ENCODE measurements at regions not wholly inside any gene's neighbourhood (a gene's known extent, or its start where the extent isn't known, plus 50 kb on each side); places are given as distances from the start of the nearest gene placed in this dataset.

GRCh38 chr14:22462923-22463322, 126.1 kb downstream of the DAD1 start:
- DNase-seq = no peak
- intact Hi-C loops (cut with DNase I) = no loop called here
- no peak for TF ChIP-seq POLR2A (IDR thresholded peaks at IDR 0.05)
- TF ChIP-seq, protein P1, sequence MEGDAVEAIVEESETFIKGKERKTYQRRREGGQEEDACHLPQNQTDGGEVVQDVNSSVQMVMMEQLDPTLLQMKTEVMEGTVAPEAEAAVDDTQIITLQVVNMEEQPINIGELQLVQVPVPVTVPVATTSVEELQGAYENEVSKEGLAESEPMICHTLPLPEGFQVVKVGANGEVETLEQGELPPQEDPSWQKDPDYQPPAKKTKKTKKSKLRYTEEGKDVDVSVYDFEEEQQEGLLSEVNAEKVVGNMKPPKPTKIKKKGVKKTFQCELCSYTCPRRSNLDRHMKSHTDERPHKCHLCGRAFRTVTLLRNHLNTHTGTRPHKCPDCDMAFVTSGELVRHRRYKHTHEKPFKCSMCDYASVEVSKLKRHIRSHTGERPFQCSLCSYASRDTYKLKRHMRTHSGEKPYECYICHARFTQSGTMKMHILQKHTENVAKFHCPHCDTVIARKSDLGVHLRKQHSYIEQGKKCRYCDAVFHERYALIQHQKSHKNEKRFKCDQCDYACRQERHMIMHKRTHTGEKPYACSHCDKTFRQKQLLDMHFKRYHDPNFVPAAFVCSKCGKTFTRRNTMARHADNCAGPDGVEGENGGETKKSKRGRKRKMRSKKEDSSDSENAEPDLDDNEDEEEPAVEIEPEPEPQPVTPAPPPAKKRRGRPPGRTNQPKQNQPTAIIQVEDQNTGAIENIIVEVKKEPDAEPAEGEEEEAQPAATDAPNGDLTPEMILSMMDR (IDR thresholded peaks at IDR 0.05) = no peak
- H3K4me3 ChIP-seq (replicated peaks in 1 of 3) = no peak overlapping the region
- no peak overlapping the region for H3K27ac ChIP-seq
- H3K4me1 ChIP-seq = peaks cover 0 to 11% of the 10 kb centered on the region in 2 donors
- H3K36me3 ChIP-seq = no peaks in the 10 kb centered on the region
- H3K27me3 ChIP-seq = no peaks in the 10 kb centered on the region
- 95 to 96% methylated on average over 4 of the region's 4 CpGs for WGBS, 2 donors
- H3K9me3 ChIP-seq = no peaks in the 10 kb centered on the region

GRCh38 chr14:22460461-22461195, 128.4 kb downstream of the DAD1 start:
- no peak for TF ChIP-seq POLR2A (IDR thresholded peaks at IDR 0.05)
- TF ChIP-seq, protein P1 (IDR thresholded peaks at IDR 0.05) = no peak
- peaks cover 0 to 11% of the 10 kb centered on the region in 2 donors for H3K4me1 ChIP-seq
- H3K9me3 ChIP-seq = no peaks in the 10 kb centered on the region
- H3K27ac ChIP-seq = no peak overlapping the region
- 33 to 41% methylated on average over 4 of the region's 4 CpGs for WGBS, 2 donors
- H3K4me3 ChIP-seq (replicated peaks in 1 of 3) = no peak overlapping the region
- peak in 1 of 2 donors; percentile 24 for DNase-seq
- H3K27me3 ChIP-seq = no peaks in the 10 kb centered on the region
- intact Hi-C loops (cut with DNase I) = no loop called here
- no peaks in the 10 kb centered on the region for H3K36me3 ChIP-seq

DNA sequence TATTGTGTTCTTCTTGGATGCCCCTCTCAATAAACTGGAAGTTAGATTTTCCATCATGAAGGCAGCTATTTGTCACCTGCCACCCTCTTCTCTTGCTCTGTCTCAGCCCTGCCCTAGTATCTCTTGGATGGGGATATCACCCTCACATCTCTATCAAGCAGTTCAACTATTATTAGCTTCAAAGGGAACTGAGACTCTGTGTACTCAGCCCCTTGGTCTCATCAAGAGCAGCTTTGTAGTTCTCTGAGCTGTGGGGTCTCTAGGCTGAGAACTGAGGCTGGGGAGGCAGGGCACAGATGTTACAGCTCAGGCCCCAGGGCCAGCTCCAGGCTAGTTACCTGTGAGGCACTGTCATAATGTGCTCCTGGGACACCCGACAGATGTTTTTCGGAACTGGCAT, 130.3 kb downstream of the DAD1 start:
- intact Hi-C loops (cut with DNase I) = no loop called here
- no peaks in the 10 kb centered on the region for H3K27me3 ChIP-seq
- WGBS, 2 donors = 94% methylated on average over 2 of the region's 2 CpGs
- TF ChIP-seq, protein P1 (IDR thresholded peaks at IDR 0.05) = no peak
- TF ChIP-seq POLR2A (IDR thresholded peaks at IDR 0.05) = no peak
- H3K36me3 ChIP-seq = no peaks in the 10 kb centered on the region
- DNase-seq = no peak
- H3K27ac ChIP-seq = no peak overlapping the region
- H3K4me1 ChIP-seq = peaks cover 0 to 11% of the 10 kb centered on the region in 2 donors
- H3K9me3 ChIP-seq = no peaks in the 10 kb centered on the region
- no peak overlapping the region for H3K4me3 ChIP-seq (replicated peaks in 1 of 3)

GRCh38 chr14:22456998-22457594, 131.9 kb downstream of the DAD1 start:
- peaks cover 0 to 11% of the 10 kb centered on the region in 2 donors for H3K4me1 ChIP-seq
- no peak overlapping the region for H3K27ac ChIP-seq
- no peaks in the 10 kb centered on the region for H3K36me3 ChIP-seq
- WGBS, 2 donors = 66 to 82% methylated on average over 2 of the region's 2 CpGs
- H3K9me3 ChIP-seq = no peaks in the 10 kb centered on the region
- TF ChIP-seq POLR2A (IDR thresholded peaks at IDR 0.05) = no peak
- TF ChIP-seq, protein P1 (IDR thresholded peaks at IDR 0.05) = no peak
- no peak for DNase-seq
- no peak overlapping the region for H3K4me3 ChIP-seq (replicated peaks in 1 of 3)
- H3K27me3 ChIP-seq = no peaks in the 10 kb centered on the region
- intact Hi-C loops (cut with DNase I) = no loop called here

- H3K27me3 ChIP-seq = no peaks in the 10 kb centered on the region
- 93 to 94% methylated on average over 3 of the region's 3 CpGs for WGBS, 2 donors
- H3K4me1 ChIP-seq = peaks cover 0 to 11% of the 10 kb centered on the region in 2 donors
- H3K4me3 ChIP-seq (replicated peaks in 1 of 3) = no peak overlapping the region
- intact Hi-C loops (cut with DNase I) = no loop called here
- no peak for DNase-seq
- H3K27ac ChIP-seq = no peak overlapping the region
- TF ChIP-seq POLR2A (IDR thresholded peaks at IDR 0.05) = no peak
- TF ChIP-seq, protein P1 (IDR thresholded peaks at IDR 0.05) = no peak
- H3K36me3 ChIP-seq = no peaks in the 10 kb centered on the region
- H3K9me3 ChIP-seq = no peaks in the 10 kb centered on the region
These were observed 132.6 kb downstream of the DAD1 start for GRCh38 chr14:22456421-22456820.
